GM12892 (cell line): ENCODE measurements at regions not wholly inside any gene's neighbourhood (a gene's known extent, or its start where the extent isn't known, plus 50 kb on each side); places are given as distances from the start of the nearest gene placed in this dataset.

Source experiments
- DNase-seq: peaks from one replicate; pipeline ENCODE4 v3.0.0; 2011; ENCODE audit not compliant: insufficient read length
- FAIRE-seq: peaks from 2 replicates; lab custom pipeline; 2011; peaks lifted over from hg19 to GRCh38; lab: Jason Lieb, UNC
- POLR2A ChIP-seq: IDR thresholded peaks from 2 replicates; pipeline ENCODE4 v1.6.1; 2011; ENCODE audit warnings: low read depth, low read length, control low read depth
- POLR2AphosphoS5 ChIP-seq: IDR thresholded peaks from 2 replicates; pipeline ENCODE4 v1.6.1; 2011; ENCODE audit warnings: low read depth, low read length, control low read depth
- TAF1 ChIP-seq: IDR thresholded peaks from 2 replicates; pipeline ENCODE4 v1.6.1; 2011; ENCODE audit warnings: low read depth, mild to moderate bottlenecking, control low read depth, low read length, borderline replicate concordance

GRCh38 chr4:159632031-159632430 lies 529.2 kb downstream of the RAPGEF2 start:
- no peak for DNase-seq
- FAIRE-seq: no peak
- TF ChIP-seq POLR2A: no peak
- no peak for TF ChIP-seq TAF1
- TF ChIP-seq POLR2AphosphoS5: no peak

GRCh38 chr4:159639671-159640323 lies 536.9 kb downstream of the RAPGEF2 start:
- no peak for TF ChIP-seq POLR2A
- no peak for TF ChIP-seq TAF1
- no peak for TF ChIP-seq POLR2AphosphoS5
- no peak for DNase-seq
- no peak for FAIRE-seq

GRCh38 chr4:159649237-159649636 lies 546.4 kb downstream of the RAPGEF2 start:
- DNase-seq: no peak
- no peak for FAIRE-seq
- TF ChIP-seq TAF1: no peak
- no peak for TF ChIP-seq POLR2A
- TF ChIP-seq POLR2AphosphoS5: no peak

DNA sequence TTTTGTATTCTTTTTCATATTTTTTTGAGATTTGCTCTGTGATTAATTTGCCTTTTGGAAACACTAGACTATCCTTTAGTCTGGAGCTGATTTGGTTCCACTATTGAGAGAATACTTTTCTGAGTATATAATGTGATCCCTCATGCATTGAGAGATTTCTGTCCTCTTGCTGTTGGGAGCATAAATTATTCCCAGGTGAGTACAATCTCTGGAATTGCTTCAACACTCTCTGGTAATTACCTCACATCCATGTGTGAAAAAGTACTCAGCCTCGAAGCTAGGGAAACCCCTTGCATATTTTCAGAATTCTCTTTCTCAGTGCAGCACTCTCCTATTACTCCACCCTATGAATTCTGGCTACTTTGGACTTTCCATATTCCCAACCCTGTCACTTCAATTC lies 550.0 kb downstream of the RAPGEF2 start:
- DNase-seq (no peak), FAIRE-seq (no peak)
- TF ChIP-seq POLR2A: no peak
- no peak for TF ChIP-seq TAF1
- no peak for TF ChIP-seq POLR2AphosphoS5

GRCh38 chr4:159655547-159655946 lies 552.7 kb downstream of the RAPGEF2 start:
- TF ChIP-seq POLR2AphosphoS5: no peak
- no peak for TF ChIP-seq TAF1
- TF ChIP-seq POLR2A: no peak
- DNase-seq (no peak), FAIRE-seq (no peak)

GRCh38 chr4:159669094-159669493 lies 566.2 kb downstream of the RAPGEF2 start:
- no peak for FAIRE-seq
- no peak for TF ChIP-seq POLR2AphosphoS5
- no peak for TF ChIP-seq POLR2A
- TF ChIP-seq TAF1: no peak

DNA sequence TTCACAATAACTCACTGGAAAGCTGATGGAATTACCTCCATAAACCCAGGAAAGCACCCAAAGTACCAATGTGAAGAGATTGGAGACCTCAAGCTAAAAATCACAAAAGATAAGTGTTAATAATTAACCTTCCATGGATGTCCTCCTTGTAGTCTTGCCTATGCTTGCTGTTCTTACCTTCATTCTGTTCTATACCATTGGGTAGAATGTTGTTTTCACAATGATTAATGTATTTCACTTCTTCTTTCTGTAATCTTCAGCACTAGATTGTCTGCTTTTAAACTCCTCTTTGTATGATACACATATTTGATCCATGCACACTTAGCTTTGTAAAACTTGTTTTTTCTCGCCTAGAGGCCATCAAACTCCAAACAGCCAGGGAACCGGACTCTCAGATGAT lies 570.3 kb downstream of the RAPGEF2 start:
- FAIRE-seq: no peak
- DNase-seq: no peak

More at GRCh38 chr4:159669094-159669493, 566.2 kb downstream of the RAPGEF2 start:
- no peak for DNase-seq

DNA sequence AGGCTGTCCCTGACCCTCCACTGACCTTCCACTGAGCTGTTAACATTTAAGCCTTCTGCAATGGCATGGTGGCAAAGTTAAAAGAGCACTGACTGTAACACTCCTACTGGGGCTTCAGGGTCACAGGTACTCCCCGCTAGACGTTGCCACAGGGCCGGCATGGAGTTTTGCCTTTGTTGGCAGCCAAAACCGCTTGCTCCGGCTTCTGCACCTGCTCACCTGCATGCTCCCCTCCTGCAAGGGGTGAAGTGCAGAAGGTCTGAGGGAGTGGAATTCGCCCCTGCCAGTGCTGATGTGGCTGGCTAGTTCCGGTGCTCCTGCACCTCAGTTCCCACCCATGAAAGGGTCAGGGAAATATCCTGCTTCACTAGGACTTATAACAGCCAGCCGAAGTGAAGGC lies 571.4 kb downstream of the RAPGEF2 start:
- DNase-seq (no peak), FAIRE-seq (no peak)
- TF ChIP-seq TAF1 (no peak), POLR2AphosphoS5 (no peak), POLR2A (no peak)

More for the DNA sequence above, 570.3 kb downstream of the RAPGEF2 start:
- TF ChIP-seq POLR2AphosphoS5 (no peak), POLR2A (no peak), TAF1 (no peak)

DNA sequence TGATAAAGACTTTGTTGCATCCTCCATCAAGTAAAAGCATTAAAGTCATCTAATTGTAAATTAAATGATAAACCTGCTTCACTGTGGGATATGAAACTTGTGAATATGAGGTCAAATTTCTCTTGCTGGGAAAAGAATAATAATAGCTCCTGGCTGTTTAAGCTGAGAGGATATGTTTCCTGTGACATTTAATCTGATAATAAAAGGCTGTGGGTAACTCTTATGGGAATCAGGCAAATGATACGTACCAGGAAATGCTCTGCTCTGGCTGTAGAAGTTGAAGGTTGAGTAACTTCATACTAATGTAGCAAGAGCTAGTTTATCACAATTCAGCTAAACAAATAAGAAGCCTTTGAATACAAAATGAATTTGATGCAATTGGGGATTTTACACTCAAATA lies 574.6 kb downstream of the RAPGEF2 start:
- no peak for FAIRE-seq
- no peak for TF ChIP-seq TAF1
- no peak for TF ChIP-seq POLR2AphosphoS5
- TF ChIP-seq POLR2A: no peak
- no peak for DNase-seq

- TF ChIP-seq POLR2A (no peak), POLR2AphosphoS5 (no peak), TAF1 (no peak)
- DNase-seq: no peak
- FAIRE-seq: no peak
These were observed 580.1 kb downstream of the RAPGEF2 start for GRCh38 chr4:159682996-159683395.

GRCh38 chr4:159684061-159684460 lies 581.2 kb downstream of the RAPGEF2 start:
- FAIRE-seq (no peak), DNase-seq (no peak)
- no peak for TF ChIP-seq POLR2AphosphoS5
- no peak for TF ChIP-seq POLR2A
- TF ChIP-seq TAF1: no peak
